NCI-H1930 (cell line): ENCODE measurements at regions not wholly inside any gene's neighbourhood (a gene's known extent, or its start where the extent isn't known, plus 50 kb on each side); places are given as distances from the start of the nearest gene placed in this dataset.

Source experiments
- DNase-seq, 2 experiments: peaks; one replicate each; lab custom pipeline; 2025; lab: John Stamatoyannopoulos, UW

GRCh38 chr7:136034132-136034531 lies 57.0 kb upstream of the MTPN start:
- DNase-seq, result no peak

DNA sequence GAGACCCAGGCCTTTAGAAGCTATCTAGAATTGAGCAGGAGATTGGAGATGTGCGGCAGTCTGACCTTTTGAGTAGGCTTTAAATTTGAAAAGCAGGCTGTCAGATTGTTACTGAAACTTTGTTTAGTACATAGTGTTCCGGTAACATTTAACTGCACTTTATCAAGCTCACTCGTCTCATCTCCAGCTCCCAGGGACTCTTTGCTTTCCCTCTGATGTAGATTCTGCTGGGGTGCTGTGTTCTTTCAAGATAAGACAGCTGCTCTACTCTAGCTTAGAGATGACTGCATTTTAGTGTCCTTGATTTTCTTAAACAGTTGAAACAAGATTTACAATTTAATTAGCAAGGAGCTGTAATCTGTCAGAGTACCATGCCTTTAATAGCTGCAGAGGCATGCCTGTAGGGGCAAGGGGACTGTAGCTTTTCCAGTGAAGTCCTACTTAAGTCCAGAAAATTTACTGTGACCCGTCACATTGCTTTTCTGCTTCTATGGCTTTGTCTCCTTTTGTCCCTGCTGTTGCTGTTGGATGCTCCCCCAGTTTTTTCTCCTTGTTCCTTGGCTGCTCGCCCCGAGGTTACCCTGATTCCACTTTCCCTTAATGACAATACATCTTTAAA lies 56.4 kb upstream of the MTPN start:
- no peak for DNase-seq

DNA sequence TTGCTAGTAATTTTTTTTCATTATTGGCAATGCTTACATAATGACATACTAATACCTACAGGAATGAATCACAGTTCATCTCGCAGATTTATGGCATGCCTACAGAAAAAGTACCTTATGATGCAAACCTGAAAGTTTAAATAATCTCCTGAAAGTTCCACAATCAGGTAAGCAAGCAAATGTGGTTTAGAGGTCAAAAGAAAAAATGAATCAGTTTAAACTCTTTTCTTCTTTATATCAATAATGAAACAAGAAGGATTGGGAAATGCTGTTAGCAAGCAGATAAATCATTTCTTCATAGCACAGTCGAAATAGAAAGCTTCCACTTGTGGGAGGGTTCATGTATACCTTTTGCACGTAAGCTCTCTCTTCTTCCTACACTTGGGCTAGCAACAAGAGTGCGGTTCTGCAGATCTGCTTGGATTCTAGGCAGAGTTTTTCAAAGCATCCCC lies 53.7 kb upstream of the MTPN start:
- DNase-seq, result no peak

DNA sequence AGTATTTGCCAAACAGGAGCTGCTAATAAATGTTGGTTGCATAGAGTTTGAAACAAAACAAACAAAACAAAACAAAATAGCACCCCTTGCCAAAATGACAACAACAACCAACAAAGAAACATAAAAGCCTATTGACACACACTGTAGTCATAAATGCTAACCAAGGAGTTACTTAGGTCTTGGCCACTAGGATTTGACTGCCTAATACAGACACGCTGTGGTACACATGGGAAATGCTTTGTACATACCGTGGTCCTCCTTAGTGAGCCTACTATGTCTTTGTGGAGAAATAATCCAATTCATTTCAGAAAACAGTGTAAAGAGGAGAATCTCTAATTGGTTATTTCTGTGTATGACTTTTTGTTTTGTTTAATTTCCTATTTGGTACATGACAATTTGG lies 53.2 kb upstream of the MTPN start:
- no peak for DNase-seq

DNA sequence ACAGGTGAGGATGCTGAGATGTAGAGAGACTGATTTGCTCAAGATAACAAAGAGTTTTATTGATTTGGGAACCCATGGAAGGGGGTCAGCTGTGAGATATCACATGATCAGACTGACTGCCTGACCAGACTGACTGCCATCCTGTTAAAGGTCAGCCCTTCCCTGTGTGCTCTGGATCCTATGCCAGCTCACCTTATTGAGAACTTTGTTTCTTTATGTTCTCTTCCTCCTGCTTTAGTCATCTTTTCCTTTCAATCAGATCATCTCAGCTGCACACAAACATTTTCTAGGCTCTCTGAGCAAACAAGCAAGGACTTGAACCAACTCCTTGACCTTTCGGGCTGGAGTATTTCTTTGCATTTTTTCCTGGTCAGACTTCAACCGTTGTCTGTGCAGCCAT lies 50.0 kb upstream of the MTPN start:
- no peak for DNase-seq
